GM18508 (cell line): ENCODE measurements at regions not wholly inside any gene's neighbourhood (a gene's known extent, or its start where the extent isn't known, plus 50 kb on each side); places are given as distances from the start of the nearest gene placed in this dataset.
"Not testable (repeated sequence)": the region's sequence is repeated elsewhere in the genome, so short reads cannot be mapped to it uniquely, and the experiment has no call there.

ENCODE experiments used
- ATAC-seq: cut with Tn5 transposase; IDR thresholded peaks from one replicate; pipeline ENCODE4 v1.9.1; 2021; ENCODE audit warnings: moderate number of reproducible peaks; ENCODE audit not compliant: insufficient read depth, unreplicated experiment

GRCh38 chr10:30560326-30560725 lies 69.2 kb downstream of the LYZL2 start:
- no peak for ATAC-seq

- ATAC-seq, result no peak
Measured at GRCh38 chr10:30559180-30559579, 70.4 kb downstream of the LYZL2 start.

- ATAC-seq, result no peak
Measured at GRCh38 chr10:30558411-30558810, 71.1 kb downstream of the LYZL2 start.

GRCh38 chr10:30557884-30558283 lies 71.7 kb downstream of the LYZL2 start:
- ATAC-seq, result no peak

- no peak for ATAC-seq
Measured at GRCh38 chr10:30556189-30556588, 73.4 kb downstream of the LYZL2 start.

GRCh38 chr10:30555465-30555864 lies 74.1 kb downstream of the LYZL2 start:
- ATAC-seq, result no peak

DNA sequence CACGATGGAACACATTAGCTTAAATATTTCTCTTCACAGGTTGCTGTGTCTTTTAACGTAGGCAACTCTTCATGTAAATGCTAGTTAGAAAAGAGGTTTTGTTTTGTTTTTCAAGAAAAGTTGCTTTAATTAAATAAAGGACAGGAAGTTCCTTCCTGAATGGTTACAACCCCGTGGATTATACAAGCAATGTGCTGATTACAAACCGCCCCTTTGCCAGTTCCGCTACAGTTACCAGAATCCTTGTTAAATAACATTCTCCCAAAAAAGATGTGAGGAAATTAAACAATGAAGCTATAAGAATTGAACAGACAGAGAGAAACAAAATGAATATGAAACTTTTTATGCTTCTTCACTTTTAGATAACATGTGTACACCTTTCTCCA lies 75.1 kb downstream of the LYZL2 start:
- ATAC-seq, result no peak

DNA sequence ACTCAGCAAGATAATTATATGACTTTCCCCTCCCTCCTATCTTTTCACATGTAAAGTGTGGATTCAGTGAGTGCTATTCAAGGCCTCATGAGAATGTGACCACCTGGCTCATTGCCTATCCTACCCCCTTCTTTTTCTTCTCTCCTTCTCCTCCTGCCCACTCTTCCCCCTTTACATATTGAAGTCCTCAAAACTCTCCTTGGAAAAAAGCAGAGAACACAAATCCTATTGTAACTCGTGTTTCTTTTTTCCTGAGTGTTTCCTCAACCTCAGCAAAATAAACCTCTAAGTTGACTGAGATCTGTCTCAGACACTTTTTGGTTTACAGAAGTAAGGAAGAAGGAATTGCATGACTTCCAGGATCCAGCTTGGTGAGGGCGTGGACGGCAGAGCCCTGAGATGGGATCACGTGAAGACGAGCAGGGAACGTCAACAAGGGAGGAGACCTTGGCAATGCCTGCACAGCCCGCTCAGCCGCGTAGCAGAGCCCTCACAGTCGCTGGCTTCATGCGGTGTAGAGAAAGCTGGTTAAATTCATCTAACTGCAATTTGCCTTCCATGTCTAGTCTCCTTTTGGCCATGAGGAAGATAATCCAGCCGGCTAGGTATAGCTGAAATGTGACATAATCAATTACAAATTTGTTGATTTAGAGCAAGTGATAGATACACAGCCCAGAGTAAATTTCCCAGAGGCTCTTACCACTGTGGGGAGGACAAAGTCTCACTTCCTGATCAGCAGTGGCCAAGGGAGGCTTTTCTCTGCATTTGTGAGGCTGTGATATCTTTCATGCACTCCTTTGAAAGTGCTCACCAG lies 75.7 kb downstream of the LYZL2 start:
- ATAC-seq, result no peak

- ATAC-seq, result no peak
Measured at GRCh38 chr10:30553018-30553625, 76.4 kb downstream of the LYZL2 start.

- ATAC-seq, result no peak
Measured at GRCh38 chr10:30550967-30551815, 78.4 kb downstream of the LYZL2 start.

DNA sequence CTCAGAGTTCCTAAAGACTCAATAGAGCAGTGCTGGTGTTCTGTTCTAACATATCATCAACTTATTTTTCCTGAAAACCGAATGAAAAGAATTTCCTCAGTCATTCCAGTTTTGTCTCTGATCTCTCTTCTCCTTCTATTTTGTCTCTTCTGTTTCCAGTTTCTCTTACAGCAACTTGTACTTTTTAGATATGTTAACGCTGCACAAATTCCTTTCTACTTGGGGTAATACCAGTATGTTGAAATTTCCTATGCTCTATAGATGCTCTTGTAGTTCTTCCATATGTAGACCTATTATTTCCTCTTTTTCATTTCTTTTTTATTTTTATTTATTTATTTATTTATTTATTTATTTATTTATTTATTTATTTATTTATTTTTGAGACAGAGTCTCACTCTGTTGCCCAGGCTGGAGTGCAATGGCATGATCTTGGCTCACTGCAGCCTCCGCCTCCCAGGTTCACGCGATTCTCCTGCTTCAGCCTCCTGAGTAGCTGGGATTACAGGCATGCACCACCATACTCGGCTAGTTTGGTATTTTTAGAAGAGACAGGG lies 80.3 kb downstream of the LYZL2 start:
- not testable (repeated sequence) for ATAC-seq

GRCh38 chr10:30546511-30546910 lies 83.0 kb downstream of the LYZL2 start:
- ATAC-seq, result no peak

- no peak for ATAC-seq
Measured at GRCh38 chr10:30542895-30543288, 86.7 kb downstream of the LYZL2 start.

DNA sequence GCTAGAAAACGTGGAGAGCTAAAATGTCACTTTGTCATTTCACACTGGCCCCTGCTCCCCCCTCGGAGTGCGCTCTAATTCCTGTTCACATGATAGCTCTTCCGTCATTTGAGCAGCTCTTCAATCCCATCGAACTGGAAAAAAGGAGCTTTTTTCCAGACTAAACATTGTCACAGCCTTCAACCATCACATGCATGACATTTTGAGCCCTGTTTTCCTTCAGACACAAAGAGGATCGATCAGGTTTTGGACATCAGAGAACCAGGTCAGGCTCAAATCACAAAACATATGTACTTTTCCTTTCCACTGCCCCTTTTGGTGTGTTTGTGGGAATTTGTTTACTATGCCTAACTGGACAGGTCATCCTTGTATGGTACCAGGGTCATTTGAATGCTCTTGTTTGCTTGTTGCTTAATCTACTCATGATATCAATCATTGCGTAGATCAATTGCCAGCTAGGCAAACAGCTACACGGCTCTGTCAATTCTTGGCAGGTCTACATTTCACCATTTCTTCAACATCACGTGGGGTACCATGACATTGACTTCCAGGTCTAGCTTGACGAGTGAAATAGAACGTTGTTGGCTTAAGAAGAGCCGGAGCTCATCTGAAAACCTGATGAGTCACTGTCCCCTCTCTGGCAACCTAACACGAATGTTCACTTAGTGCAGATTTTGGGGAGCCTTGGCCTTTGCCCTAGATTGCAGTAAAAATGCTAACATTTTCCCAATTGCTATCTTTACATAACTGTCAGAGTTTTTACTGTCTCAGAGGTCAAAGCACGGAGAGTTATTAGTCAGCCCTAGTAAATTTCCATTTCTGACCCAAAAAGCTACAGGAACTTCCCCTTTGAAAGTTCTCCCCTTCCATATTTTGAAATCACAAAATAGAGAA lies 87.3 kb downstream of the LYZL2 start:
- ATAC-seq, result no peak

- no peak for ATAC-seq
Measured at GRCh38 chr10:30540276-30540675, 89.3 kb downstream of the LYZL2 start.

- no peak for ATAC-seq
Measured at GRCh38 chr10:30538086-30538485, 91.5 kb downstream of the LYZL2 start.

- no peak for ATAC-seq
Measured at GRCh38 chr10:30537586-30537985, 92.0 kb downstream of the LYZL2 start.

DNA sequence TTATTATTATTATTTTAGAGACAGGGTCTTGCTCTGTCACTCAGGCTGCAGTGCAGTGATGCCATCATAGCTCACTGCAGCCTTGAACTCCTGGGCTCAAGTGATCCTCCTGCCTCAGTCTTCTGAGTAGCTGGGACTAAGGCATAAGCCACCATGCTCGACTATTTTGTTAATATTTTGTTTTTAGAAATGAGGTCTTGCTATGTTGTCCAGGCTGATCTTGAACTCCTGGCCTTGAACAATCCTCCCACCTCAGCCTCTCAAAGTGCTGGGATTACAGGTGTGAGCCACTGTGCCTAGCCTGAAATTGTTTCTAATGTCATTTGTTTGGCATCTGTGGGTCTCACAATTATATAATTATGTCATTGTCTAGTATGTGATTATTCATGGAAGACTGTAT lies 92.4 kb downstream of the LYZL2 start:
- ATAC-seq, result not testable (repeated sequence)

DNA sequence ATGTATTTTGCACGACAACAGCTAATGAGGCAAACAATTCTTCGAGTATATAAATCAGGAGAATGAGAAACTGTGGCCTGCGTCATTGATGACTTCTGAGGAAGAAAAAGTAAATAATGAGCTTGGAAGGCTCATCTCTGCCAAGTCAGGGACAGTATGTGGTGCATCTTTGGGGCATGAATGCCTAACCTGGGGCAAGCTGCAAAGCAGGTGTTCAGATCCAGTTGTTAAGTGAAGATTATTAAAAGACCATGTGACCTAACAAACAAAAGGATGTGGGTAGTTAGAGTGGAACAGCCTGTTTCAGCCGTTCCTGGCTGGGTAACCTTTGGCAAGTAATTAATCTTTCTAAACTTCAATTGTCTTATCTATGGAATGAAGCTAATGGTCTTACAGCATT lies 93.0 kb downstream of the LYZL2 start:
- no peak for ATAC-seq

GRCh38 chr10:30535677-30536076 lies 93.9 kb downstream of the LYZL2 start:
- ATAC-seq, result no peak
